ENCODE measurements at regions not wholly inside any gene's neighbourhood (a gene's known extent, or its start where the extent isn't known, plus 50 kb on each side); places are given as distances from the start of the nearest gene placed in this dataset.

DNA sequence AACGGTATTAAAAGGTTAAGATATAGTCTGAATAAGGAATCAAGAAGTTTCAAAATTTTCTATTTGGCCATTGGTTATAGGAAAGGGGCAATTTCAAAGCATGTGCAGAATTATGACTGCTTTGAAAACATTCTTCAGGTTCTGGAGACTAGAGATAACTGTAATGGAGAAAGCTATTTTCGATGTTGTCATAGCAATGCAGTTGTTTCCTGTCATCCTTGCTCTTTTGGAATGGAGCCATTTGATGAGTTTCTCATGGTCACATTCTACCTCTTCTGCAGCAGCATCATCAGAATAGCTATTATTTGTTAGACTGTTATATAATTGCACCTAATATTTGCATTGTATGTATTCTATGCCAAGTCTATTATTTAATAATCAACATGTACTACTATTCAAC, 368.2 kb upstream of the NR3C2 start:
- H3K4me3 ChIP-seq (ENCODE audit: low read depth, low read length): no peak overlapping the region
- DNase-seq (ENCODE audit: low read depth): no peak
- TF ChIP-seq, protein P1, sequence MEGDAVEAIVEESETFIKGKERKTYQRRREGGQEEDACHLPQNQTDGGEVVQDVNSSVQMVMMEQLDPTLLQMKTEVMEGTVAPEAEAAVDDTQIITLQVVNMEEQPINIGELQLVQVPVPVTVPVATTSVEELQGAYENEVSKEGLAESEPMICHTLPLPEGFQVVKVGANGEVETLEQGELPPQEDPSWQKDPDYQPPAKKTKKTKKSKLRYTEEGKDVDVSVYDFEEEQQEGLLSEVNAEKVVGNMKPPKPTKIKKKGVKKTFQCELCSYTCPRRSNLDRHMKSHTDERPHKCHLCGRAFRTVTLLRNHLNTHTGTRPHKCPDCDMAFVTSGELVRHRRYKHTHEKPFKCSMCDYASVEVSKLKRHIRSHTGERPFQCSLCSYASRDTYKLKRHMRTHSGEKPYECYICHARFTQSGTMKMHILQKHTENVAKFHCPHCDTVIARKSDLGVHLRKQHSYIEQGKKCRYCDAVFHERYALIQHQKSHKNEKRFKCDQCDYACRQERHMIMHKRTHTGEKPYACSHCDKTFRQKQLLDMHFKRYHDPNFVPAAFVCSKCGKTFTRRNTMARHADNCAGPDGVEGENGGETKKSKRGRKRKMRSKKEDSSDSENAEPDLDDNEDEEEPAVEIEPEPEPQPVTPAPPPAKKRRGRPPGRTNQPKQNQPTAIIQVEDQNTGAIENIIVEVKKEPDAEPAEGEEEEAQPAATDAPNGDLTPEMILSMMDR (IDR thresholded peaks at IDR 0.05; ENCODE audit: insufficient read depth, low read length): no peak

GRCh38 chr4:148808416-148808815, 366.2 kb upstream of the NR3C2 start:
- DNase-seq (ENCODE audit: low read depth): no peak

GRCh38 chr4:148800940-148801339, 358.7 kb upstream of the NR3C2 start:
- DNase-seq (ENCODE audit: low read depth): no peak
- TF ChIP-seq, protein P1 (IDR thresholded peaks at IDR 0.05; ENCODE audit: insufficient read depth, low read length): no peak

More at GRCh38 chr4:148808416-148808815, 366.2 kb upstream of the NR3C2 start:
- H3K4me3 ChIP-seq (ENCODE audit: low read depth, low read length): no peak overlapping the region
- TF ChIP-seq, protein P1 (IDR thresholded peaks at IDR 0.05; ENCODE audit: insufficient read depth, low read length): no peak

DNA sequence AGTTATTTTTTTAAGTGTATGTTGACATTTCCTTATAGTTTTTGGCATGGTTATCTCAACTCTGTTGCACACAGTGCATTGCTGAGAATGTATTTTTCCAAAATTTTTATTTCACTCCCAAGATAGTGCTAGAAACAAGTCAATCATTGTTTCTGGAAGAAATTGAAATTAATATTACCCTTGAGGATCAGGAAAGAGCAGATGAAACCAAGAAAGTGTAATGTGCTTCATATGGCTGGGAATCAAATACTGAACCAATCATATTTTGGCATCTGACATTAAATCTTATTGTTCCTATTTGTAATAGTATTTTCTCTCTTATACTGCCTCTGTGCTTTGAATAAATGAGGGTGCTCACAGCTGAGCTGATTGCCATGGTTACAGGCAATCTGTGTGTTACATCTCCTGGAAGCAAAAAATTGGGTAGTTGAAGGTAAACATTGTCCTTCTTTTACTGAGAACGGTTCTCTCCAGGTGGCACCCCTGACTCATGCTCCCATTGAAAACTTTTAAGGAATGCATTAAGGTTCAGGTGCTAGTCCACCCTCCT, 358.2 kb upstream of the NR3C2 start:
- DNase-seq (ENCODE audit: low read depth): no peak
- TF ChIP-seq, protein P1 (IDR thresholded peaks at IDR 0.05; ENCODE audit: insufficient read depth, low read length): no peak
- H3K4me3 ChIP-seq (ENCODE audit: low read depth, low read length): no peak overlapping the region

More at GRCh38 chr4:148800940-148801339, 358.7 kb upstream of the NR3C2 start:
- H3K4me3 ChIP-seq (ENCODE audit: low read depth, low read length): no peak overlapping the region

- H3K4me3 ChIP-seq (ENCODE audit: low read depth, low read length): no peak overlapping the region
- peak; percentile 95 for DNase-seq (ENCODE audit: low read depth)
- TF ChIP-seq, protein P1 (IDR thresholded peaks at IDR 0.05; ENCODE audit: insufficient read depth, low read length): no peak
Observed at GRCh38 chr4:148795156-148795864, 353.1 kb upstream of the NR3C2 start.

- TF ChIP-seq, protein P1 (IDR thresholded peaks at IDR 0.05; ENCODE audit: insufficient read depth, low read length): no peak
- H3K4me3 ChIP-seq (ENCODE audit: low read depth, low read length): no peak overlapping the region
- peak; percentile 7 for DNase-seq (ENCODE audit: low read depth)
Observed at GRCh38 chr4:148793221-148793620, 351.0 kb upstream of the NR3C2 start.

All from fibroblast of the aortic adventitia (primary cell).